SK-N-SH (cell line): ENCODE measurements at regions not wholly inside any gene's neighbourhood (a gene's known extent, or its start where the extent isn't known, plus 50 kb on each side); places are given as distances from the start of the nearest gene placed in this dataset.

Source experiments
- CTCF ChIA-PET: fragments of 300-600, 350-600 bp; formaldehyde crosslinking; extraction: SDS; loops from one replicate; lab custom pipeline; 2021; lab: Yijun Ruan, JAX
- POLR2A ChIA-PET: fragments of 350-600 bp; sonication (Branson Sonifier 250); formaldehyde crosslinking; extraction: SDS; loops from one replicate; lab custom pipeline; 2020; ENCODE audit warnings: antibody characterized with exemption, inconsistent platforms; lab: Yijun Ruan, JAX
- DNase-seq: peaks from one replicate; pipeline ENCODE4 v3.0.0; 2012
- H2AFZ ChIP-seq: fragments of 200-600 bp; sonication (generic); 2 replicates; pipeline ENCODE4 v1.8.1; 2016; ENCODE audit warnings: antibody characterized with exemption, mild to moderate bottlenecking, low read depth
- H3F3A ChIP-seq: fragments of 200-600 bp; sonication (generic); replicated peaks from 2 replicates; pipeline ENCODE3; 2016; ENCODE audit warnings: antibody characterized with exemption, mild to moderate bottlenecking; ENCODE audit not compliant: insufficient read depth
- H3K27ac ChIP-seq, 2 experiments: fragments of 200-500 bp in 1 of 2; fragments of 200-600 bp in 1 of 2; sonication (Bioruptor generic) in 1 of 2; sonication (generic), shearing (Covaris generic) in 1 of 2; 2 replicates each; pipeline versions ENCODE4 v1.5.1 to v1.6.1; 2014 to 2016; ENCODE audit warnings: low read depth in 2 of 2, inconsistent platforms in 1 of 2, low read length in 1 of 2, mild to moderate bottlenecking in 1 of 2, mixed read lengths in 1 of 2
- H3K27me3 ChIP-seq: fragments of 200-600 bp; sonication (generic), shearing (Covaris generic); 2 replicates; pipeline ENCODE4 v1.6.1; 2016; ENCODE audit warnings: mixed run types; ENCODE audit not compliant: insufficient read depth
- H3K36me3 ChIP-seq, 2 experiments: fragments of 200-500 bp in 1 of 2; fragments of 200-600 bp in 1 of 2; sonication (Bioruptor generic) in 1 of 2; sonication (generic) in 1 of 2; replicated peaks in 1 of 2; 2 replicates each; pipeline versions ENCODE3 to v1.5.1; 2014 to 2016; ENCODE audit warnings: low read length in 1 of 2, mild to moderate bottlenecking in 1 of 2; ENCODE audit not compliant: insufficient read depth in 2 of 2, control insufficient read depth in 1 of 2
- H3K4me1 ChIP-seq, 2 experiments: fragments of 200-500 bp in 1 of 2; fragments of 200-600 bp in 1 of 2; sonication (Bioruptor generic) in 1 of 2; sonication (generic), shearing (Covaris generic) in 1 of 2; 2 replicates each; pipeline versions ENCODE4 v1.5.1 to v1.6.1; 2014 to 2016; ENCODE audit warnings: low read depth in 1 of 2, low read length in 1 of 2, mixed run types in 1 of 2; ENCODE audit not compliant: insufficient read depth in 2 of 2, control insufficient read depth in 1 of 2
- H3K4me2 ChIP-seq: fragments of 200-600 bp; sonication (generic), shearing (Covaris generic); 2 replicates; pipeline ENCODE4 v1.6.1; 2017; ENCODE audit warnings: mixed run types
- H3K4me3 ChIP-seq, 2 experiments: fragments of 200-500 bp in 1 of 2; fragments of 200-600 bp in 1 of 2; sonication (Bioruptor generic) in 1 of 2; sonication (generic), shearing (Covaris generic) in 1 of 2; 2 replicates each; pipeline versions ENCODE4 v1.5.1 to v1.8.1; 2014 to 2016; ENCODE audit warnings: low read depth in 2 of 2, inconsistent platforms in 1 of 2, low read length in 1 of 2, mild to moderate bottlenecking in 1 of 2, mixed read lengths in 1 of 2, moderate library complexity in 1 of 2
- H3K79me2 ChIP-seq: fragments of 200-600 bp; sonication (generic); 2 replicates; pipeline ENCODE4 v1.8.1; 2017; ENCODE audit warnings: mild to moderate bottlenecking; ENCODE audit not compliant: insufficient read depth
- H3K9ac ChIP-seq: fragments of 200-600 bp; sonication (generic); 2 replicates; pipeline ENCODE4 v1.6.1; 2017; ENCODE audit warnings: mixed run types
- H3K9me2 ChIP-seq: fragments of 200-600 bp; sonication (generic); 2 replicates; pipeline ENCODE4 v1.6.1; 2017; ENCODE audit warnings: mixed run types
- H3K9me3 ChIP-seq: fragments of 200-600 bp; sonication (generic); 2 replicates; pipeline ENCODE4 v1.6.1; 2017; ENCODE audit warnings: mixed run types, mild to moderate bottlenecking, moderate library complexity
- H4K20me1 ChIP-seq: fragments of 200-600 bp; sonication (generic); 2 replicates; pipeline ENCODE4 v1.6.1; 2017; ENCODE audit warnings: mild to moderate bottlenecking, mixed run types; ENCODE audit not compliant: insufficient read depth
- CHD2 ChIP-seq: fragments of 150-350 bp; IDR thresholded peaks from 2 replicates; pipeline ENCODE4 v1.6.1; 2018; ENCODE audit warnings: low read length; ENCODE audit not compliant: partially characterized antibody
- CTCF ChIP-seq: fragments of 200-600 bp; sonication (generic); IDR thresholded peaks from 2 replicates; pipeline ENCODE4 v1.6.1; 2017; ENCODE audit warnings: antibody characterized with exemption, mild to moderate bottlenecking, moderate library complexity
- ELF1 ChIP-seq: IDR thresholded peaks from 2 replicates; pipeline ENCODE4 v1.4.0; 2012
- EP300 ChIP-seq, 2 experiments: IDR thresholded peaks; 2 replicates each; pipeline versions ENCODE4 v1.4.0 to v1.6.1; 2012; ENCODE audit warnings: borderline replicate concordance in 1 of 2, low read depth in 1 of 2, low read length in 1 of 2
- FOXJ3 ChIP-seq: sonication (generic); formaldehyde crosslinking; IDR thresholded peaks from 2 replicates; pipeline ENCODE4 v1.5.1; 2020; ENCODE audit warnings: mild to moderate bottlenecking, missing genetic modification reagents
- FOXM1 ChIP-seq: IDR thresholded peaks from 2 replicates; pipeline ENCODE4 v1.4.0; 2012; ENCODE audit warnings: low read depth, mild to moderate bottlenecking
- GABPA ChIP-seq: IDR thresholded peaks from 2 replicates; pipeline ENCODE4 v1.4.0; 2012; ENCODE audit warnings: low read depth, mild to moderate bottlenecking
- GATA2 ChIP-seq: sonication (generic); formaldehyde crosslinking; IDR thresholded peaks from 2 replicates; pipeline ENCODE4 v1.5.0; 2020; ENCODE audit warnings: mild to moderate bottlenecking, missing genetic modification reagents
- JUND ChIP-seq: IDR thresholded peaks from 2 replicates; pipeline ENCODE4 v1.4.0; 2012
- MAX ChIP-seq: IDR thresholded peaks from 2 replicates; pipeline ENCODE4 v1.4.0; 2012; ENCODE audit warnings: low read depth
- MEF2A ChIP-seq: IDR thresholded peaks from 2 replicates; pipeline ENCODE4 v1.4.0; 2012; ENCODE audit warnings: low read depth, borderline replicate concordance
- NRF1 ChIP-seq: IDR thresholded peaks from 2 replicates; pipeline ENCODE4 v1.6.1; 2012; ENCODE audit warnings: low read depth, mild to moderate bottlenecking, low read length
- RCOR1 ChIP-seq: fragments of 150-350 bp; IDR thresholded peaks from 2 replicates; pipeline ENCODE4 v1.6.1; 2017; ENCODE audit warnings: antibody characterized with exemption, low read length
- RFX5 ChIP-seq: IDR thresholded peaks from 2 replicates; pipeline ENCODE4 v1.6.1; 2012; ENCODE audit warnings: mild to moderate bottlenecking, improper control_type of control experiment, low read length
- RXRA ChIP-seq: IDR thresholded peaks from 2 replicates; pipeline ENCODE4 v1.4.0; 2012; ENCODE audit warnings: low read depth, mild to moderate bottlenecking, borderline replicate concordance
- SIN3A ChIP-seq: IDR thresholded peaks from 2 replicates; pipeline ENCODE4 v1.6.1; 2012; ENCODE audit warnings: low read depth, mild to moderate bottlenecking, low read length, moderate library complexity, borderline replicate concordance
- SMC3 ChIP-seq: IDR thresholded peaks from 2 replicates; pipeline ENCODE4 v1.6.1; 2012; ENCODE audit warnings: low read depth, low read length, improper control_type of control experiment
- TCF12 ChIP-seq: IDR thresholded peaks from 2 replicates; pipeline ENCODE4 v1.4.0; 2012
- YY1 ChIP-seq: IDR thresholded peaks from 2 replicates; pipeline ENCODE4 v1.4.0; 2012; ENCODE audit warnings: low read depth, mild to moderate bottlenecking
- WGBS: methylation state at CpG from one replicate; pipeline ENCODE4 v1.1.6; 2017; ENCODE audit warnings: low lambda C conversion rate; 5-methylcytosine and 5-hydroxymethylcytosine counted together
- TF ChIP-seq, protein P1 (sequence below): IDR thresholded peaks from 2 replicates; pipeline ENCODE4; 2012
- TF ChIP-seq, protein P2 (sequence below): fragments of 150-350 bp; IDR thresholded peaks from 2 replicates; pipeline ENCODE4 v1.6.1; 2017; ENCODE audit warnings: antibody characterized with exemption, low read length, low read depth, borderline replicate concordance
- TF ChIP-seq, protein P3 (sequence below): fragments of 150-350 bp; IDR thresholded peaks from 2 replicates; pipeline ENCODE4 v1.6.1; 2016; ENCODE audit warnings: mild to moderate bottlenecking, low read depth, low read length

DNA sequence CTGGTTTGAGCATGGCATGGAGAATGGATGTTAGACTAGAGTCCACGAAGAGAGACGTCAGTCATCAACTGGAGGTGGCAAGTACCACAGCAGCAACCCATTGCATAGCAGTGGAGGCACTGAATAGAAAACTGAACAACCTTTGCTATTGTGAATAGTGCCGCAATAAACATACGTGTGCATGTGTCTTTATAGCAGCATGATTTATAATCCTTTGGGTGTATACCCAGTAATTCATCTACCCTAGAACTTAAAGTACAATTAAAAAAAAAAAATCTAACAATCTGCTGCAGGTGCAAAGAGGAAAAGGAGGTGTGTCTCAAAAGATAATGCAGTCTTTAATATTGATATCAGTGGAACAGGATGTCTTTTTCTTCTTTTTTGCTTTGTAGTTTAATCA lies 443.4 kb upstream of the ISX start:
- 39% methylated on average over 4 of the region's 4 CpGs for WGBS
- Histone ChIP-seq H4K20me1 (no peaks in the 10 kb centered on the region), H3K4me3 (no peak overlapping the region), H3K4me1 (no peaks in the 10 kb centered on the region), H3K27ac (no peak overlapping the region), H3K79me2 (no peaks in the 10 kb centered on the region), H3K36me3 (no peaks in the 10 kb centered on the region), H3K27me3 (no peaks in the 10 kb centered on the region), H3K9me3 (no peaks in the 10 kb centered on the region), H3K9me2 (no peaks in the 10 kb centered on the region), H2AFZ (no peak overlapping the region), H3K9ac (no peak overlapping the region), H3F3A (no peaks in the 10 kb centered on the region), H3K4me2 (no peak overlapping the region)
- TF ChIP-seq GATA2 (CRISPR knock-in tag) (no peak), RFX5 (no peak), JUND (no peak), RCOR1 (no peak), YY1 (no peak), TCF12 (no peak), CHD2 (no peak)
- TF ChIP-seq, protein P1, sequence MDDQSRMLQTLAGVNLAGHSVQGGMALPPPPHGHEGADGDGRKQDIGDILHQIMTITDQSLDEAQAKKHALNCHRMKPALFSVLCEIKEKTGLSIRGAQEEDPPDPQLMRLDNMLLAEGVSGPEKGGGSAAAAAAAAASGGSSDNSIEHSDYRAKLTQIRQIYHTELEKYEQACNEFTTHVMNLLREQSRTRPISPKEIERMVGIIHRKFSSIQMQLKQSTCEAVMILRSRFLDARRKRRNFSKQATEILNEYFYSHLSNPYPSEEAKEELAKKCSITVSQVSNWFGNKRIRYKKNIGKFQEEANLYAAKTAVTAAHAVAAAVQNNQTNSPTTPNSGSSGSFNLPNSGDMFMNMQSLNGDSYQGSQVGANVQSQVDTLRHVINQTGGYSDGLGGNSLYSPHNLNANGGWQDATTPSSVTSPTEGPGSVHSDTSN: no peak
- ChIA-PET POLR2A (no interaction called here), CTCF (no interaction called here)
- no peak for DNase-seq

GRCh38 chr22:34623580-34623979 lies 442.4 kb upstream of the ISX start:
- Histone ChIP-seq H3F3A (no peaks in the 10 kb centered on the region), H3K36me3 (no peaks in the 10 kb centered on the region), H2AFZ (no peak overlapping the region), H3K9ac (no peak overlapping the region), H3K4me3 (no peak overlapping the region), H3K9me2 (no peaks in the 10 kb centered on the region), H3K4me2 (no peak overlapping the region), H3K27ac (no peak overlapping the region), H4K20me1 (no peaks in the 10 kb centered on the region), H3K27me3 (no peaks in the 10 kb centered on the region), H3K4me1 (no peaks in the 10 kb centered on the region), H3K9me3 (no peaks in the 10 kb centered on the region), H3K79me2 (no peaks in the 10 kb centered on the region)
- POLR2A ChIA-PET: no interaction called here
- TF ChIP-seq, protein P2, sequence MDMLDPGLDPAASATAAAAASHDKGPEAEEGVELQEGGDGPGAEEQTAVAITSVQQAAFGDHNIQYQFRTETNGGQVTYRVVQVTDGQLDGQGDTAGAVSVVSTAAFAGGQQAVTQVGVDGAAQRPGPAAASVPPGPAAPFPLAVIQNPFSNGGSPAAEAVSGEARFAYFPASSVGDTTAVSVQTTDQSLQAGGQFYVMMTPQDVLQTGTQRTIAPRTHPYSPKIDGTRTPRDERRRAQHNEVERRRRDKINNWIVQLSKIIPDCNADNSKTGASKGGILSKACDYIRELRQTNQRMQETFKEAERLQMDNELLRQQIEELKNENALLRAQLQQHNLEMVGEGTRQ: no peak
- TF ChIP-seq, protein P1: no peak
- TF ChIP-seq ELF1 (no peak), NRF1 (no peak), FOXJ3 (CRISPR knock-in tag) (no peak), EP300 (IDR thresholded peaks at IDR 0.05; ENCODE audit: borderline replicate concordance in 1 of 2, low read depth in 1 of 2, low read length in 1 of 2) (no peak), SIN3A (no peak), MEF2A (no peak), SMC3 (no peak), RXRA (no peak), CTCF (no peak), FOXM1 (no peak), MAX (no peak), GABPA (no peak), JUND (no peak), CHD2 (no peak), YY1 (no peak), RCOR1 (no peak)
- TF ChIP-seq, protein P3, sequence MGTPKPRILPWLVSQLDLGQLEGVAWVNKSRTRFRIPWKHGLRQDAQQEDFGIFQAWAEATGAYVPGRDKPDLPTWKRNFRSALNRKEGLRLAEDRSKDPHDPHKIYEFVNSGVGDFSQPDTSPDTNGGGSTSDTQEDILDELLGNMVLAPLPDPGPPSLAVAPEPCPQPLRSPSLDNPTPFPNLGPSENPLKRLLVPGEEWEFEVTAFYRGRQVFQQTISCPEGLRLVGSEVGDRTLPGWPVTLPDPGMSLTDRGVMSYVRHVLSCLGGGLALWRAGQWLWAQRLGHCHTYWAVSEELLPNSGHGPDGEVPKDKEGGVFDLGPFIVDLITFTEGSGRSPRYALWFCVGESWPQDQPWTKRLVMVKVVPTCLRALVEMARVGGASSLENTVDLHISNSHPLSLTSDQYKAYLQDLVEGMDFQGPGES: no peak
- no peak for DNase-seq
- CTCF ChIA-PET: no interaction called here
- 7% methylated on average over 4 of the region's 4 CpGs for WGBS
